ENCODE measurements at regions not wholly inside any gene's neighbourhood (a gene's known extent, or its start where the extent isn't known, plus 50 kb on each side); places are given as distances from the start of the nearest gene placed in this dataset.
"Not testable (repeated sequence)": the region's sequence is repeated elsewhere in the genome, so short reads cannot be mapped to it uniquely, and the experiment has no call there.

- no peak for DNase-seq
Measured at GRCh38 chr12:42957136-42957535, 367.6 kb upstream of the PRICKLE1 start.

- DNase-seq: no peak
Measured at GRCh38 chr12:42953021-42953420, 363.5 kb upstream of the PRICKLE1 start.

- DNase-seq: no peak
Measured at GRCh38 chr12:42946871-42947381, 357.4 kb upstream of the PRICKLE1 start.

- no peak for DNase-seq
Measured at GRCh38 chr12:42945927-42946326, 356.4 kb upstream of the PRICKLE1 start.

- DNase-seq: no peak
Measured at GRCh38 chr12:42944516-42944915, 355.0 kb upstream of the PRICKLE1 start.

- DNase-seq: no peak
Measured at GRCh38 chr12:42936991-42937390, 347.4 kb upstream of the PRICKLE1 start.

GRCh38 chr12:42936260-42936659 is 346.7 kb upstream of the PRICKLE1 start:
- DNase-seq: no peak

- no peak for DNase-seq
Measured at GRCh38 chr12:42935756-42936155, 346.2 kb upstream of the PRICKLE1 start.

GRCh38 chr12:42935090-42935489 is 345.5 kb upstream of the PRICKLE1 start:
- no peak for DNase-seq

GRCh38 chr12:42933461-42934081 is 344.0 kb upstream of the PRICKLE1 start:
- no peak for DNase-seq

- DNase-seq: no peak
Measured at GRCh38 chr12:42932936-42933335, 343.4 kb upstream of the PRICKLE1 start.

- no peak for DNase-seq
Measured at GRCh38 chr12:42926232-42926631, 336.7 kb upstream of the PRICKLE1 start.

- DNase-seq: no peak
Measured at GRCh38 chr12:42924482-42924881, 334.9 kb upstream of the PRICKLE1 start.

- DNase-seq: no peak
Measured at GRCh38 chr12:42923583-42923982, 334.0 kb upstream of the PRICKLE1 start.

- no peak for DNase-seq
Measured at GRCh38 chr12:42923156-42923555, 333.6 kb upstream of the PRICKLE1 start.

GRCh38 chr12:42922505-42922850 is 332.9 kb upstream of the PRICKLE1 start:
- DNase-seq: no peak

GRCh38 chr12:42921741-42922504 is 332.4 kb upstream of the PRICKLE1 start:
- no peak for DNase-seq

- DNase-seq: no peak
Measured at GRCh38 chr12:42919691-42920090, 330.1 kb upstream of the PRICKLE1 start.

GRCh38 chr12:42918443-42918842 is 328.9 kb upstream of the PRICKLE1 start:
- DNase-seq: no peak

- DNase-seq: no peak
Measured at GRCh38 chr12:42916143-42916542, 326.6 kb upstream of the PRICKLE1 start.

GRCh38 chr12:42915426-42915825 is 325.9 kb upstream of the PRICKLE1 start:
- no peak for DNase-seq

GRCh38 chr12:42912367-42912766 is 322.8 kb upstream of the PRICKLE1 start:
- no peak for DNase-seq

GRCh38 chr12:42910656-42911055 is 321.1 kb upstream of the PRICKLE1 start:
- DNase-seq: no peak

GRCh38 chr12:42908712-42909111 is 319.2 kb upstream of the PRICKLE1 start:
- DNase-seq: no peak

GRCh38 chr12:42906801-42907200 is 317.3 kb upstream of the PRICKLE1 start:
- DNase-seq: not testable (repeated sequence)

All from GF-D8 (cell line).